Heart left ventricle (tissue), 16 donors: ENCODE measurements at regions not wholly inside any gene's neighbourhood (a gene's known extent, or its start where the extent isn't known, plus 50 kb on each side); places are given as distances from the start of the nearest gene placed in this dataset.
"Not testable (repeated sequence)": the region's sequence is repeated elsewhere in the genome, so short reads cannot be mapped to it uniquely, and the experiment has no call there.

ENCODE experiments used
- ATAC-seq, 4 donors: fragments of 200-7000 bp; cut with Tn5 transposase; one replicate each; pipeline ENCODE4 v1.9.1; 2020 to 2022; ENCODE audit warnings: moderate library complexity in 4 of 4, mild to moderate bottlenecking in 3 of 4, moderate number of reproducible peaks in 1 of 4
- DNase-seq, 5 donors: peaks; one replicate each; pipeline ENCODE4 v3.0.0-alpha.2; 2020
- H3K27ac ChIP-seq, 12 donors: fragments of 200-600 bp; sonication (generic) in 4 of 12; one replicate each; pipeline versions ENCODE4 v1.5.0 to v1.8.0; 2016 to 2022; ENCODE audit warnings: mild to moderate bottlenecking in 2 of 12
- H3K27me3 ChIP-seq, 9 donors: fragments of 200-600 bp; sonication (generic) in 2 of 9; one replicate each; pipeline versions ENCODE4 v1.5.1 to v1.8.0; 2016 to 2022; ENCODE audit warnings: mild to moderate bottlenecking in 3 of 9
- H3K36me3 ChIP-seq, 9 donors: fragments of 200-600 bp; sonication (generic) in 2 of 9; one replicate each; pipeline versions ENCODE4 v1.5.0 to v1.8.0; 2018 to 2022; ENCODE audit warnings: mild to moderate bottlenecking in 2 of 9
- H3K4me1 ChIP-seq, 12 donors: fragments of 200-600 bp; sonication (generic) in 4 of 12; one replicate each; pipeline versions ENCODE4 v1.5.0 to v1.8.0; 2016 to 2022; ENCODE audit warnings: mild to moderate bottlenecking in 3 of 12
- H3K4me3 ChIP-seq, 12 donors: fragments of 200-600 bp; sonication (generic) in 4 of 12; one replicate each; pipeline versions ENCODE4 v1.5.0 to v1.8.0; 2017 to 2022; ENCODE audit warnings: mild to moderate bottlenecking in 9 of 12, moderate library complexity in 4 of 12
- H3K9me3 ChIP-seq, 12 donors: fragments of 200-600 bp; sonication (generic) in 4 of 12; one replicate each; pipeline versions ENCODE4 v1.5.0 to v1.8.0; 2016 to 2022; ENCODE audit warnings: mild to moderate bottlenecking in 1 of 12
- POLR2A ChIP-seq, 2 donors: fragments of 450-650 bp; IDR thresholded peaks; one replicate each; pipeline ENCODE4 v1.6.1; 2017; ENCODE audit warnings: antibody characterized with exemption in 2 of 2, mild to moderate bottlenecking in 2 of 2, moderate library complexity in 2 of 2
- WGBS, 4 donors: extraction: QIAGEN DNeasy Blood & Tissue Kit in 2 of 4; methylation state at CpG; one replicate each; pipeline versions ENCODE4 v1.1.5 to v1.1.7; 2013 to 2018; 5-methylcytosine and 5-hydroxymethylcytosine counted together
- intact Hi-C, 10 donors: fragments of 100-400 bp; cut with DNase I; formaldehyde crosslinking; loops; one replicate each; pipeline versions ENCODE4 v1.11.1 to v1.14.2; 2022
- TF ChIP-seq, protein P1 (sequence below), 12 donors: fragments of 200-600 bp; sonication (generic) in 4 of 12; IDR thresholded peaks; one replicate each; pipeline versions ENCODE4 v1.5.0 to v1.8.0; 2018 to 2022; ENCODE audit warnings: antibody characterized with exemption in 12 of 12, mild to moderate bottlenecking in 5 of 12
- donor health status: ischemic (EF 13 %, LVEDD 7.1; RV severe dilation, severe dysfunction).
- donor health status: healthy with polysubstance abuse.
- donor health status: DM: no; HTN: yes; CAD: no.
- donor health status: DM: no; HTN: no; CAD: no.
- donor health status: ischemic (EF 25% LVEDD 6.9; RV normal size, moderate dysfunction).
- donor health status: ischemic (EF 25% LVEDD 5.7; RV mildly dilated, moderate dysfunction).
- donor health status: healthy.
- donor health status: DM: yes; HTN: yes; CAD: no.
- donor health status: ischemic (EF 35%, LVEDD 5.7; RV mildly dilated, moderate dysfunction).
- donor health status: nonischemic (EF 11% LVEDD 7.7; RV severe dilation, severe dysfunction).
- donor health status: DM: yes; HTN: yes; CAD: no.
- donor health status: PGD.
- donor health status: ischemic (EF 29% LVEDD 5.4; RV normal size, mild dysfunction).
- donor health status: nonischemic (EF 23%, LVEDD 6.1; RV moderate dilation, normal function).

DNA sequence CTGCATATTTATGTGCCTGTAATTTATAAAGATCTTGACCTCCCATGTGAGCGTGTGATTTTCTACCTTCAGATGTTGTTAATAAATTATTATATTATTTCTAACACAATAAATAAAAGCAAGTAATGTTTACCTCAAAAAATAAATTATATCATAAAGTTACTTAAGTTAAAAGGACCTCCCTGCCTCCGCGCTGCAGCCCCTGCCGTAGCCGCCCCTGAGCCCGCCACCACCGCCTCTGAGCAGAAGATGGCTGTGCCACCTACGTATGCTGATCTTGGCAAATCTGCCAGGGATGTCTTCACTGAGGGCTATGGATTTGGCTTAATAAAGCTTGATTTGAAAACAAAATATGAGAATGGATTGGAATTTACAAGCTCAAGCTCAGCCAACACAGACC, 119.6 kb upstream of the BRWD3 start:
- Histone ChIP-seq H3K36me3 (no peaks in the 10 kb centered on the region), H3K27ac (no peak overlapping the region), H3K4me3 (no peak overlapping the region), H3K27me3 (no peaks in the 10 kb centered on the region), H3K9me3 (peaks cover 0 to 20% (median under 1%) of the 10 kb centered on the region in 12 donors), H3K4me1 (no peaks in the 10 kb centered on the region)
- TF ChIP-seq POLR2A (IDR thresholded peaks at IDR 0.05): no peak
- TF ChIP-seq, protein P1, sequence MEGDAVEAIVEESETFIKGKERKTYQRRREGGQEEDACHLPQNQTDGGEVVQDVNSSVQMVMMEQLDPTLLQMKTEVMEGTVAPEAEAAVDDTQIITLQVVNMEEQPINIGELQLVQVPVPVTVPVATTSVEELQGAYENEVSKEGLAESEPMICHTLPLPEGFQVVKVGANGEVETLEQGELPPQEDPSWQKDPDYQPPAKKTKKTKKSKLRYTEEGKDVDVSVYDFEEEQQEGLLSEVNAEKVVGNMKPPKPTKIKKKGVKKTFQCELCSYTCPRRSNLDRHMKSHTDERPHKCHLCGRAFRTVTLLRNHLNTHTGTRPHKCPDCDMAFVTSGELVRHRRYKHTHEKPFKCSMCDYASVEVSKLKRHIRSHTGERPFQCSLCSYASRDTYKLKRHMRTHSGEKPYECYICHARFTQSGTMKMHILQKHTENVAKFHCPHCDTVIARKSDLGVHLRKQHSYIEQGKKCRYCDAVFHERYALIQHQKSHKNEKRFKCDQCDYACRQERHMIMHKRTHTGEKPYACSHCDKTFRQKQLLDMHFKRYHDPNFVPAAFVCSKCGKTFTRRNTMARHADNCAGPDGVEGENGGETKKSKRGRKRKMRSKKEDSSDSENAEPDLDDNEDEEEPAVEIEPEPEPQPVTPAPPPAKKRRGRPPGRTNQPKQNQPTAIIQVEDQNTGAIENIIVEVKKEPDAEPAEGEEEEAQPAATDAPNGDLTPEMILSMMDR (IDR thresholded peaks at IDR 0.05): no peak
- ATAC-seq: no peak
- no peak for DNase-seq
- WGBS, 4 donors: 85 to 92% (median 89%) methylated on average over 8 of the region's 8 CpGs
- intact Hi-C loops: no loop called here

DNA sequence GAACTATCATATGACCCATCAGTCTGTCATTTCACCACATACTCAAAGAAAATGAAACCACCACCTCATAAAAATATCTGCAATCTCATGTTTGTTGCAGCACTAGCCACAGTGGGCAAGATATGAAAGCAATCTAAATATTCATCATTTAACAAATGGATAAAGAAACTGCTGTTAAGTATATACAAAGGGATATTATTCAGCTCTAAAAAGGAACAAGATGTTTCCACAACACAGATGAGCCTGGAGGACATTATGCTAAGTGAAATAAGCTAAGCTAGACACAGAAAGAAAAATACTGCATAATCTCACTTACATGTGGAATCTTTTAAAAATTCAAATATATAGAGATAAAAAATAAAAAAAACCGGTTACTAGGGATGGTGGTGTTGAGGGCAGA, 108.2 kb upstream of the BRWD3 start:
- no peak overlapping the region for H3K4me3 ChIP-seq
- H3K27me3 ChIP-seq: no peaks in the 10 kb centered on the region
- DNase-seq: no peak
- no peaks in the 10 kb centered on the region for H3K4me1 ChIP-seq
- H3K27ac ChIP-seq: no peak overlapping the region
- intact Hi-C loops: no loop called here
- TF ChIP-seq, protein P1 (IDR thresholded peaks at IDR 0.05): no peak
- TF ChIP-seq POLR2A (IDR thresholded peaks at IDR 0.05): no peak
- ATAC-seq: no peak
- H3K9me3 ChIP-seq: peaks cover 0 to 17% (median 0%) of the 10 kb centered on the region in 12 donors
- no peaks in the 10 kb centered on the region for H3K36me3 ChIP-seq
- 40 to 65% (median 58%) methylated on average over 1 of the region's 1 CpG for WGBS, 4 donors

DNA sequence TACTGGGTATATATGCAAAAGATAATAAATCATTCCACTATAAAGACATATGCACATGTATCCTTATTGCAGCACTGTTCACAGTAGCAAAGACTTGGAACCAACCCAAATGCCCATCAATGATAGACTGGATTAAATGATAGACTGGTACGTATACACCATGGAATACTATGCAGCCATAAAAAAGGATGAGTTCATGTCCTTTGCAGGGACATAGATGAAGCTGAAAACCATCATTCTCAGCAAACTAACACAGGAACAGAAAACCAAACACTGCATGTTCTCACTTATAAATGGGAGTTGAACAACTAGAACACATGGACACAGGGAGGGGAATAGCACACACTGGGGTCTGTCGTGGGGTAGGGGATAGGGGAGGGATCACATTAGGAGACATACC, 102.7 kb upstream of the BRWD3 start:
- intact Hi-C loops, DNase-seq: not testable (repeated sequence)

DNA sequence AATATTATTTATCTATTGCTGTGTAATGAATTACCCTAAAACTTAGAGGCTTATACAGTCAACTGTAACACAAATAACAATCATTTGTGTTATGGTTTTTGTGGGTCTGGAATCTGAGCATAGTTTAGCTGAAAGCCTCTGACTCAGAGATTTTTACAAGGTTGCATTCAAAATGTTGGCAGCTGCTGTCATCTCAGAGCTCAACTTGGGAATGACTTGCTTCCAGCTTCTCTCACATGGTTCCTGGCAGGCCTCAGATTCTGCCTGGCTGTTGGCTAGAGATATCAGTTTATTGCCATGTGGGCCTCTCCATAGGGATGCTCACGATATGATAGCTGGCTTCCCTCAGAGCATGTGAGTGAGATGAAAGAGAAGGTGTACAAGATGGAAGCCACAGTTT, 70.2 kb upstream of the BRWD3 start:
- no peak overlapping the region for H3K27ac ChIP-seq
- intact Hi-C loops: loop anchor here in 4 of 10 donors (5.0 to 10.0 kb wide), 4 partner anchors 315 to 505 kb away; no protein-coding TSS in a partner anchor
- TF ChIP-seq, protein P1 (IDR thresholded peaks at IDR 0.05): no peak
- H3K4me3 ChIP-seq: no peak overlapping the region
- H3K27me3 ChIP-seq: peaks cover 0 to 3% (median 0%) of the 10 kb centered on the region in 9 donors
- no peaks in the 10 kb centered on the region for H3K9me3 ChIP-seq
- ATAC-seq (no peak), DNase-seq (no peak)
- no peaks in the 10 kb centered on the region for H3K4me1 ChIP-seq
- WGBS, 4 donors: 13 to 18% (median 15%) methylated on average over 1 of the region's 1 CpG
- H3K36me3 ChIP-seq: no peaks in the 10 kb centered on the region

More for the DNA sequence above, 102.7 kb upstream of the BRWD3 start:
- H3K4me1 ChIP-seq, H3K36me3 ChIP-seq, H3K27ac ChIP-seq, H3K27me3 ChIP-seq, ATAC-seq, H3K4me3 ChIP-seq: not testable (repeated sequence)
- peaks cover 0 to 28% (median 0%) of the 10 kb centered on the region in 12 donors for H3K9me3 ChIP-seq
- 80 to 88% (median 86%) methylated on average over 2 of the region's 2 CpGs for WGBS, 4 donors

DNA sequence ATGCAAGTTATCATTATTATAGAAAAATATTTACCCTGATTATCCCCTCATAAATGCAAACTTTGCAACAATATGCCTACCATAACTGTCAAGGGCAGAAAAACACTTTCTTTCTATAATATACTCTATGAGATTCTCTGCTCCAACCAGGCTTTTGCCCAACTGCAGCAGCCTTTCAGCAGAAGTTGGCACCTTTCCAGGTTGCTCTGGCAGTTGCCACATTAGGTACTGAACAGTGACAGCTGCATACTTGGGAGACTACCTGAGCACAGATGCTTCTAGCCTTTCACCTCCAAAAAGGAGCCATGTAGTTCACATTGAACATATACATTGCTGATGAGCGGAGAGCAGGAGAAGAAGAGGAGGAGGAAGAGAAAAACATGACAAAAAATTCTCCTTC, 69.5 kb upstream of the BRWD3 start:
- intact Hi-C loops: loop anchor here in 4 of 10 donors (5.0 to 10.0 kb wide), 4 partner anchors 316 to 506 kb away; no protein-coding TSS in a partner anchor
- H3K4me1 ChIP-seq: no peaks in the 10 kb centered on the region
- no peaks in the 10 kb centered on the region for H3K9me3 ChIP-seq
- no peak overlapping the region for H3K4me3 ChIP-seq
- H3K27me3 ChIP-seq: peaks cover 0 to 1% (median 0%) of the 10 kb centered on the region in 9 donors
- DNase-seq (peak in 1 of 5 donors; percentile 5), ATAC-seq (no peak)
- H3K36me3 ChIP-seq: no peaks in the 10 kb centered on the region
- WGBS, 4 donors: 75 to 93% (median 81%) methylated on average over 1 of the region's 1 CpG
- TF ChIP-seq, protein P1 (IDR thresholded peaks at IDR 0.05): no peak
- no peak overlapping the region for H3K27ac ChIP-seq
